BE2C (cell line): ENCODE measurements at regions not wholly inside any gene's neighbourhood (a gene's known extent, or its start where the extent isn't known, plus 50 kb on each side); places are given as distances from the start of the nearest gene placed in this dataset.

Source experiments
- DNase-seq: peaks from one replicate; pipeline ENCODE4 v3.0.0-alpha.2; 2020
- H3K27me3 ChIP-seq: fragments of 250-450 bp; sonication (Bioruptor Pico); 2 replicates; pipeline ENCODE4 v1.5.1; 2020; ENCODE audit warnings: mild to moderate bottlenecking
- H3K36me3 ChIP-seq: fragments of 250-450 bp; sonication (Bioruptor Pico); 2 replicates; pipeline ENCODE4 v1.5.1; 2020; ENCODE audit warnings: mild to moderate bottlenecking
- H3K4me1 ChIP-seq: fragments of 250-450 bp; sonication (Bioruptor Pico); 2 replicates; pipeline ENCODE4 v1.5.1; 2020
- H3K4me3 ChIP-seq: 2 replicates; pipeline ENCODE4 v1.5.1; 2011; ENCODE audit warnings: low read depth, low read length
- H3K9me3 ChIP-seq: fragments of 250-450 bp; sonication (Bioruptor Pico); 2 replicates; pipeline ENCODE4 v1.5.1; 2020
- TF ChIP-seq, protein P1 (sequence below): IDR thresholded peaks from 2 replicates; pipeline ENCODE4 v1.5.1; 2012; ENCODE audit warnings: mild to moderate bottlenecking, low read depth, low read length

DNA sequence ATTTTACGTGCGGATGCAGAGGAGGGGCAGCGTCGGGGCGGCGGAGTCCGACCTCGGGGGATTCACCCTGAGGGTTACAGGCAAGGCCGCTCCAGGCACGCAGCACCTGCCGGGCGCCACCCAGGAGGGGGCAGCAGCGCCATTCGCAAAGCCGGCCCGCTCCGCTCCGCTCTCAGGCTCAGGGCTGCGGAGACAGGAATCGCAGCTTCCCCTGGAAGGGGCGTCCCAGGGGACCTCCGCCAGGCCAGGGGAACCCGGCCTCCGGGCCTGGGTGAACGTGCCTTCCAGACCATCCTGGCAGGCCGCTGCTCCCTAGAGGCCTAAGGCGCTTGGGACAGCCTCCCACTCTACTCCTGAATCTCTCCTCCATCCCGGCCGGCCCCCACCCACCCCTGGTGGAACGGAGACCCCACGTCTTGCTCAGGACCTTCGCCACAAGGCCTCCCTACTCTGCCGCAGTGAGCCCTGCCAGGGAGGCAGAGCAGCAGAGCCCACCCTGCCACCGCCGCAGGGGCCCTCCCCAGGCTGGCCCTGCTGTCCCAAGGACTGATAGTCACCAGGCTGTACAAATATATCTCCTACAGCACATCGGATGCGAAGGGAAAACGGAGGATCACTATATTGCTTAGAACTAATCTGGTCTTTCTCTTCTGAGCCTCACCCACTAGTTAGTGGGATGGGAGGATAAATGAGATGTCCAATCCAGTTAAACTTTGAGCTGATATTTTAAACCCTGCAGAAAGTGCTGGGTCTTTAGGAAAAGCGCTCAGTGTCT lies 115.0 kb downstream of the SMIM20 start:
- Histone ChIP-seq H3K4me1 (no peaks in the 10 kb centered on the region), H3K9me3 (no peaks in the 10 kb centered on the region), H3K27me3 (no peaks in the 10 kb centered on the region), H3K36me3 (no peaks in the 10 kb centered on the region), H3K4me3 (peak overlapping the region; percentile 32)
- DNase-seq, result peak; percentile 96
- TF ChIP-seq, protein P1, sequence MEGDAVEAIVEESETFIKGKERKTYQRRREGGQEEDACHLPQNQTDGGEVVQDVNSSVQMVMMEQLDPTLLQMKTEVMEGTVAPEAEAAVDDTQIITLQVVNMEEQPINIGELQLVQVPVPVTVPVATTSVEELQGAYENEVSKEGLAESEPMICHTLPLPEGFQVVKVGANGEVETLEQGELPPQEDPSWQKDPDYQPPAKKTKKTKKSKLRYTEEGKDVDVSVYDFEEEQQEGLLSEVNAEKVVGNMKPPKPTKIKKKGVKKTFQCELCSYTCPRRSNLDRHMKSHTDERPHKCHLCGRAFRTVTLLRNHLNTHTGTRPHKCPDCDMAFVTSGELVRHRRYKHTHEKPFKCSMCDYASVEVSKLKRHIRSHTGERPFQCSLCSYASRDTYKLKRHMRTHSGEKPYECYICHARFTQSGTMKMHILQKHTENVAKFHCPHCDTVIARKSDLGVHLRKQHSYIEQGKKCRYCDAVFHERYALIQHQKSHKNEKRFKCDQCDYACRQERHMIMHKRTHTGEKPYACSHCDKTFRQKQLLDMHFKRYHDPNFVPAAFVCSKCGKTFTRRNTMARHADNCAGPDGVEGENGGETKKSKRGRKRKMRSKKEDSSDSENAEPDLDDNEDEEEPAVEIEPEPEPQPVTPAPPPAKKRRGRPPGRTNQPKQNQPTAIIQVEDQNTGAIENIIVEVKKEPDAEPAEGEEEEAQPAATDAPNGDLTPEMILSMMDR, result peak; percentile 79

DNA sequence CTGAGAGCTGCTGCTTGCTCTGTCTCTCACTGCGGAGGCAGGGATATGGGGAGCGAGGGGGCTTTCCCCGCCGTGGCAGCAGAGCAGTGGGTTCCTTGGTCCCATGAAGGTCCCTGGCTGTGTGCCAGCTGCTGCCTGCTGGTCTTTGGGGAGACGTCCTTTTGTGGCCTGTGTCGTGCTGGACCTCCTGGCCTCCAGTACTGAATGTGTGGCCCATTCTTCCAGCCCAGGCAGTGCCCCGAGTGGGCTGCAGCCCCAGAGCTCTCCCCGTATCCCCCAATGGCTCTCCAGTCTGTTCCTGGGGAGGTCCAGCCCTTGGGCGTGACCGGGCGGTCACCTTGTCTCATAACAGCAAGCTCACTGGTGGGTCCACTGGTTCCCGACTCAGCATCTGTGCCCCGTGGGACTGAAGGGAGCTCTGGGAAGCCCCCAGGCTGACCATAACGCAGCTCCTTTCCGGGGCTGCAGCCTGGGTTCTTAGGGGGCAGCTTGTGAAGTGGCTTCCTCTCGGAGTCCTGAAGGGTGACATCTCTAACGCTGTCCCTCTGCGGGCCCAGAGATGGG lies 115.6 kb downstream of the SMIM20 start:
- H3K36me3 ChIP-seq, result no peaks in the 10 kb centered on the region
- no peak overlapping the region for H3K4me3 ChIP-seq
- H3K9me3 ChIP-seq, result no peaks in the 10 kb centered on the region
- DNase-seq, result peak; percentile 18
- H3K4me1 ChIP-seq, result no peaks in the 10 kb centered on the region
- TF ChIP-seq, protein P1, result no peak
- no peaks in the 10 kb centered on the region for H3K27me3 ChIP-seq

DNA sequence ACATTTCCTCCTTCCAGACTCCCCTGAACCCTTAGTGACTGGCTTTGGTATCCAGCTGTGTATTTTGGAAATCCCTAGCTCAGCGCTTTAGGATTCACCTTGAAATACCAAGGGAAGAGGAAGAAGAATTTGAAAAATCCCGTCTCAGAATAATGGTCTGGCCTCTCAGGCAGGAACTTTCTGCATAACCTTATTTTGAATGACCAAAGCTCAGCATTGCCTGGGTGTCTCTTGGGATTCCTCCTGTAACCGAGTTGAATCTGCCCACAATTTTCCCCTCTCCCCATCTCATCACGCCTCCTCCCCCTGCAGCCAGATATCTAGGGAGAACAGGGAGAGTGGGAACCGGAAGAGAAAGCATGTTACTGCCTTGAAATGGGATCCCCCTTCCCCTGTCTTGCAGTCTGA lies 116.2 kb downstream of the SMIM20 start:
- H3K4me1 ChIP-seq, result no peaks in the 10 kb centered on the region
- no peaks in the 10 kb centered on the region for H3K27me3 ChIP-seq
- H3K4me3 ChIP-seq, result no peak overlapping the region
- no peak for DNase-seq
- no peaks in the 10 kb centered on the region for H3K36me3 ChIP-seq
- TF ChIP-seq, protein P1, result no peak
- no peaks in the 10 kb centered on the region for H3K9me3 ChIP-seq

DNA sequence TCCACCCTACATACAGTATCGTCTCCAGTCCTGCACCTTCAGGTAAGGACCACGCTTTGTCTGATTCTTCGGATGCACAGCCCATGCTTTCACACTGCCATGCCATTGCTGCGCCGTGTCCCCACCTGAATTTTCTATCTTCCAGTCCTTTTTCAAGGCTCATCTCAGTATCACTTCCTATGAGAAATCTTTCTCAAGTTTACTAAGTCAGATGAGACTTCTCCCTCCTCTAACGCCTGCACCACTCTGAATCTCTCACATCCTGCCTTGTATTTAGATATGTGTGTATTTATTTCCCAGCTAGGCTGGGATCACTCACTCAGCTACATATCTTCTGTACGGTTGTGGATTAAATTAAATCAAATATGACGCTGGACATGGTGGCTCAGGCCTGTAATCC lies 116.8 kb downstream of the SMIM20 start:
- DNase-seq, result no peak
- Histone ChIP-seq H3K27me3 (no peaks in the 10 kb centered on the region), H3K4me3 (no peak overlapping the region), H3K36me3 (no peaks in the 10 kb centered on the region), H3K9me3 (no peaks in the 10 kb centered on the region), H3K4me1 (no peaks in the 10 kb centered on the region)
- TF ChIP-seq, protein P1, result no peak

DNA sequence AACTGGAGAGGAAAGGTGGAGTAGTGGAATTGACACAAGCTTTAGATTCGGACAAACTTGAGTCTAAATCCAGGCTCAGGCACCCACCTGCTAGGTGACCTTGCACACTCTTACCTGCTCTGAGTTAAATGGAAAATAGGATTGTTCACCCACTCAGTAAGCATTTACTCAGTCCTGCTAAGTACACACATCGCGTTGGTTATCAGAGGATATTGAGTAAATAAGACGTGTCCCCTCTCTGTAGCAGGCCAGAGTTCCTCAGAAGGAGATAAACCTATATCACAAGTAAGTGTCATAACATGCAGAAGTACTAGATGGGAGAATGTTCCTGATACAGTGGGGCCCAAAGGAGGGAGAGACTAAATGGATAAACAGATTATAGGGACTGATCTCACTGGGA lies 117.7 kb downstream of the SMIM20 start:
- TF ChIP-seq, protein P1, result no peak
- Histone ChIP-seq H3K9me3 (no peaks in the 10 kb centered on the region), H3K4me3 (no peak overlapping the region), H3K27me3 (no peaks in the 10 kb centered on the region), H3K4me1 (no peaks in the 10 kb centered on the region), H3K36me3 (no peaks in the 10 kb centered on the region)
- DNase-seq, result no peak

DNA sequence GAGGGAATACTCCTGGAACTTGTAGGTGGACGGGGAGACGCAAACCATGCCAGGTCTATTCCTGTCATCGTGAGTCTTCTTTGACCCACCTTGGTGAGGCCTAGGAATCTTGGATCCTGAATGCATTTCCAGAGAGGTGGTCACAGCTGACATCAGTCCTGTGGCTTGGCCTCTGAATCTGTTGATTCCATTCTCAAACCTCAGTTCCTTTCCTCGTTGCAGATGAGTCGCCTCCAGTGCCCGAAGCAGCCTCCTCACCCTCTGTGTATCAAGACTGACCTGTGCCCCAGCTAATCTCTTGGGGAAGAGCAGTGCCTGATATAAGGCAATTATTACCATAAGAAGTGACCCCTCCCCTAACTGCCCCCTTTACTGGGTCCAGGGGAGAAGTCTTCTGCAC lies 118.1 kb downstream of the SMIM20 start:
- TF ChIP-seq, protein P1, result no peak
- Histone ChIP-seq H3K4me1 (no peaks in the 10 kb centered on the region), H3K9me3 (no peaks in the 10 kb centered on the region), H3K36me3 (no peaks in the 10 kb centered on the region), H3K4me3 (no peak overlapping the region), H3K27me3 (no peaks in the 10 kb centered on the region)
- DNase-seq, result no peak
